ENCODE measurements at regions not wholly inside any gene's neighbourhood (a gene's known extent, or its start where the extent isn't known, plus 50 kb on each side); places are given as distances from the start of the nearest gene placed in this dataset.

- TF ChIP-seq CTCF (IDR thresholded peaks at IDR 0.05; ENCODE audit: poor library complexity, severe bottlenecking) = no peak
- ATAC-seq (ENCODE audit: low read depth) (no peak), DNase-seq (ENCODE audit: low spot score) (no peak)
- H3K9me3 ChIP-seq (ENCODE audit: severe bottlenecking) = no peaks in the 10 kb centered on the region
- no peaks in the 10 kb centered on the region for H3K36me3 ChIP-seq (ENCODE audit: low read depth)
- H3K4me1 ChIP-seq (ENCODE audit: insufficient read depth, poor library complexity, severe bottlenecking) = no peaks in the 10 kb centered on the region
- no peak overlapping the region for H3K27ac ChIP-seq (ENCODE audit: poor library complexity, severe bottlenecking)
- H3K27me3 ChIP-seq (ENCODE audit: insufficient read depth, poor library complexity, severe bottlenecking) = peaks cover 5% of the 10 kb centered on the region
- no peak overlapping the region for H3K4me3 ChIP-seq (ENCODE audit: severe bottlenecking)
These were observed 205.0 kb upstream of the PGR start for GRCh38 chr11:101334581-101334980.

DNA sequence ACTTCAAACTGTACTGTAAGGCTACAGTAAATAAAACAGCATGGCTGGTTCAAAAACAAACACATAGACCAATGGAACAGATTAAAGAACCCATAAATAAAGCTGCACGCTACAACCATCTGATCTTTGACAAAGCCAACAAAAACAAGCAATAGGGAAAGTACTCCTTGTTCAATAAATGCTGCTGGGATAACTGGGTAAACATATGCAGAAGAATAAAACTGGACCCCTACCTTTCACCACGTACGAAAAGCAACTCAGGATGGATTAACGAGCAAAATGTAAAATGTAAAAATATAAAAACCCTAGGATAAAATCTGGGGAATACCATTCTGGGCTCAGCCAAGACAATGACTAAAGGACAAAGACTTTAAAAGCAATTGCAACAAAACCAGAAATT lies 201.8 kb upstream of the PGR start:
- peaks cover 2% of the 10 kb centered on the region for H3K4me1 ChIP-seq (ENCODE audit: insufficient read depth, poor library complexity, severe bottlenecking)
- no peak for DNase-seq (ENCODE audit: low spot score)
- no peak overlapping the region for H3K4me3 ChIP-seq (ENCODE audit: severe bottlenecking)
- no peak for ATAC-seq (ENCODE audit: low read depth)
- no peaks in the 10 kb centered on the region for H3K36me3 ChIP-seq (ENCODE audit: low read depth)
- no peak overlapping the region for H3K27ac ChIP-seq (ENCODE audit: poor library complexity, severe bottlenecking)
- H3K9me3 ChIP-seq (ENCODE audit: severe bottlenecking) = no peaks in the 10 kb centered on the region
- H3K27me3 ChIP-seq (ENCODE audit: insufficient read depth, poor library complexity, severe bottlenecking) = peaks cover 16% of the 10 kb centered on the region
- no peak for TF ChIP-seq CTCF (IDR thresholded peaks at IDR 0.05; ENCODE audit: poor library complexity, severe bottlenecking)

DNA sequence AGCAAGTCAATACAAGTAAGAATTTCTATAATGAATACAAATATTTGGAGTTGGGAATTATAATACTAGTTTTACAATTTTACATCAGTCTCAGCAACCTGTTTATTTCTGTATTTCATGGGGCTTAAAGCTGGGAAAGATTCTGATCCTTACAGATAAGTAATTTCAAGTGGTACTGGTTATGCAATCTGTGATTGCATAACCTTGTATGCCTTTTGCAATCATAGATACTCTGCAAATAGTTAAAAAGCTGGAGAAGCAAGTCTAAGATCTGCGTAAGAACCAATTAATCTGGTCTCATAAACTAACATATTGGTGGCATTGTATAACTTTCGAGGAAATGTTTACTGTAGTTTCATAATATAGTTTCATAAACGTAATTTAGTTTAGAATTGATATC lies 198.3 kb upstream of the PGR start:
- DNase-seq (ENCODE audit: low spot score) (no peak), ATAC-seq (ENCODE audit: low read depth) (no peak)
- no peak overlapping the region for H3K4me3 ChIP-seq (ENCODE audit: severe bottlenecking)
- no peaks in the 10 kb centered on the region for H3K36me3 ChIP-seq (ENCODE audit: low read depth)
- no peak for TF ChIP-seq CTCF (IDR thresholded peaks at IDR 0.05; ENCODE audit: poor library complexity, severe bottlenecking)
- H3K9me3 ChIP-seq (ENCODE audit: severe bottlenecking) = no peaks in the 10 kb centered on the region
- H3K4me1 ChIP-seq (ENCODE audit: insufficient read depth, poor library complexity, severe bottlenecking) = peaks cover 2% of the 10 kb centered on the region
- peaks cover 11% of the 10 kb centered on the region for H3K27me3 ChIP-seq (ENCODE audit: insufficient read depth, poor library complexity, severe bottlenecking)
- no peak overlapping the region for H3K27ac ChIP-seq (ENCODE audit: poor library complexity, severe bottlenecking)

DNA sequence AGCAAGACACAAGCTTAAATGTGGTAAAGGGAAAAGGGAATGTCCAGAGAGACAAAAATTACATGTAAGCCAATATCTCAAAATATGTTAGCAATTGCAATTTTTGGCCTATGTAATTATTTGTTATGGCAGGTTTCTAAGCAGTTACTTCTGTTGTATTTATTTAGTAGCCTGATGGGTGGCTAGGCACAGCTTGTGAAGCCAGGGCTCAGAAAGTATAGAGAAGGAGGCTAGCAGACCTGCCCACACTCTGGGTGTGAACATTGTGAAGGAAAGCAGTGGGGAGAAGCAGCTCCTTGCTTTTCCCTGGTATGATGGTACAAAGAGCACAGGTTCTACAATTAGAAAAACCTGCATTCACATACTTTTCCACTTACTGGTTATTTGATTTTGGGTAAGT lies 196.5 kb upstream of the PGR start:
- no peaks in the 10 kb centered on the region for H3K9me3 ChIP-seq (ENCODE audit: severe bottlenecking)
- H3K4me3 ChIP-seq (ENCODE audit: severe bottlenecking) = no peak overlapping the region
- H3K27ac ChIP-seq (ENCODE audit: poor library complexity, severe bottlenecking) = no peak overlapping the region
- DNase-seq (ENCODE audit: low spot score) = no peak
- no peaks in the 10 kb centered on the region for H3K36me3 ChIP-seq (ENCODE audit: low read depth)
- no peak for ATAC-seq (ENCODE audit: low read depth)
- H3K27me3 ChIP-seq (ENCODE audit: insufficient read depth, poor library complexity, severe bottlenecking) = peaks cover 11% of the 10 kb centered on the region
- no peak for TF ChIP-seq CTCF (IDR thresholded peaks at IDR 0.05; ENCODE audit: poor library complexity, severe bottlenecking)
- H3K4me1 ChIP-seq (ENCODE audit: insufficient read depth, poor library complexity, severe bottlenecking) = peaks cover 2% of the 10 kb centered on the region

DNA sequence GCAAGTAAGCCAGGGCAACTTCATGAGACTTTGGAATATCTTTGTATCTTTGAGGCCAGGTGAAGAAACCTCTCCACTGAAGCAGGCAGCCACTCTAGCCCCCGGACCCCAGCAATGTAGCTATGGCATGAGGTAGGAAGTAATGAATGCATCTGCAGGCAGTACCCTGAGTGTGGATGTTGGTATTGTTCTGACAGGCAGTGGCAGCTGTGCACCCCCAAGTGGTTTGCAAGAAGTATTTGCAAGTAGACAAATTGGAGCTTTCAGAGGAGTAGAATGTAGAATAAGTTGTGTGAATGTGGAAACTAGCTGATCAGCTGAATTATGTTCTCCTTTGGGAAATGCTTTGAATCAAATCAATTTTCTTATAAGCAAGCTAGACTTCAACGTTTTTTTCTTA lies 194.4 kb upstream of the PGR start:
- Histone ChIP-seq H3K36me3 (ENCODE audit: low read depth) (no peaks in the 10 kb centered on the region), H3K27ac (ENCODE audit: poor library complexity, severe bottlenecking) (no peak overlapping the region), H3K4me1 (ENCODE audit: insufficient read depth, poor library complexity, severe bottlenecking) (peaks cover 2% of the 10 kb centered on the region), H3K27me3 (ENCODE audit: insufficient read depth, poor library complexity, severe bottlenecking) (peaks cover 11% of the 10 kb centered on the region), H3K4me3 (ENCODE audit: severe bottlenecking) (no peak overlapping the region), H3K9me3 (ENCODE audit: severe bottlenecking) (no peaks in the 10 kb centered on the region)
- DNase-seq (ENCODE audit: low spot score) (no peak), ATAC-seq (ENCODE audit: low read depth) (no peak)
- peak; percentile 20 for TF ChIP-seq CTCF (IDR thresholded peaks at IDR 0.05; ENCODE audit: poor library complexity, severe bottlenecking)

Measured in RWPE2 (cell line).